MCF 10A (cell line): ENCODE measurements at regions not wholly inside any gene's neighbourhood (a gene's known extent, or its start where the extent isn't known, plus 50 kb on each side); places are given as distances from the start of the nearest gene placed in this dataset.
A peak's percentile ranks its signal among the peaks of the same experiment; 100 is the strongest.

ENCODE experiments used
- BruUV-seq: library from RNA; stranded (reverse); fragments of 400-500 nt; replicated peaks from 2 replicates; lab custom pipeline; 2021; lab: Mats Ljungman, UMichigan
- CTCF ChIA-PET: fragments of 300-600 bp; sonication (Branson Sonifier 250); formaldehyde crosslinking; extraction: SDS; loops from one replicate; lab custom pipeline; 2021; ENCODE audit warnings: antibody characterized with exemption, inconsistent platforms; lab: Yijun Ruan, JAX
- POLR2A ChIA-PET: fragments of 300-600, 350-650 bp; sonication (Branson Sonifier 250); formaldehyde crosslinking; extraction: SDS; loops from one replicate; lab custom pipeline; 2020; ENCODE audit warnings: antibody characterized with exemption, inconsistent platforms; lab: Yijun Ruan, JAX
- DNase-seq: peaks from one replicate; pipeline ENCODE4 v3.0.0-alpha.2; 2018; ENCODE audit not compliant: unreplicated experiment
- H3K27ac Mint-ChIP-seq: one replicate; pipeline ENCODE4 v1.8.0; 2022; ENCODE audit warnings: mild to moderate bottlenecking, low read depth, mixed read lengths; ENCODE audit not compliant: unreplicated experiment
- H3K27me3 Mint-ChIP-seq: one replicate; pipeline ENCODE4 v1.8.0; 2022; ENCODE audit warnings: mixed read lengths; ENCODE audit not compliant: insufficient read depth, unreplicated experiment
- H3K36me3 Mint-ChIP-seq: one replicate; pipeline ENCODE4 v1.8.0; 2022; ENCODE audit warnings: mild to moderate bottlenecking, moderate library complexity, mixed read lengths; ENCODE audit not compliant: insufficient read depth, unreplicated experiment
- H3K4me1 Mint-ChIP-seq: one replicate; pipeline ENCODE4 v1.8.0; 2022; ENCODE audit warnings: mixed read lengths; ENCODE audit not compliant: insufficient read depth, unreplicated experiment
- H3K4me3 Mint-ChIP-seq: one replicate; pipeline ENCODE4 v1.8.0; 2022; ENCODE audit warnings: mild to moderate bottlenecking, moderate library complexity, mixed read lengths; ENCODE audit not compliant: unreplicated experiment
- H3K9me3 Mint-ChIP-seq: one replicate; pipeline ENCODE4 v1.8.0; 2022; ENCODE audit warnings: mixed read lengths; ENCODE audit not compliant: unreplicated experiment
- intact Hi-C: fragments of 100-400 bp; cut with micrococcal nuclease; formaldehyde crosslinking; loops from 2 replicates; pipeline ENCODE4 v1.14.1; 2022
- TF ChIP-seq, protein P1 (sequence below): fragments of 200-600 bp; IDR thresholded peaks from one replicate; pipeline ENCODE4 v1.8.0; 2022; ENCODE audit warnings: antibody characterized with exemption, mild to moderate bottlenecking; ENCODE audit not compliant: unreplicated experiment

DNA sequence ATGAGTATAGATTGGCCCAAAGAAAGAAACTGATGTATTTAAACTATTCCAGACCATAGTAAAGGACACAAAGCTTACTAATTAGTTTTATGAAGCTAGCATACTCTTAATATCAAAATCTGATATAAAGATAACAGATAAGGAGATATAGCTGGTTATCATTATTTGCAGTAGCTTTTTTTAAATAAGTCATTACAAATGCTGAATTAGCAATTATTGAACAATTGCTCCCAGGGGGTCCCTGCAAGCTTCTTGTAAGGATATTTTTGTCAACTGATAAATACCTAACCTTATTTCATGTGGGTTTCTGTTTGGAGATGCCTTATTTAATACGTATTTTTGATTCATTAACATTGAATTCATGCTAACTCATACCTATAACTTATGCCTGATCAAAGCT lies 99.0 kb downstream of the RAB18 start:
- CTCF ChIA-PET, result no interaction called here
- BruUV-seq, result no TSS peak

DNA sequence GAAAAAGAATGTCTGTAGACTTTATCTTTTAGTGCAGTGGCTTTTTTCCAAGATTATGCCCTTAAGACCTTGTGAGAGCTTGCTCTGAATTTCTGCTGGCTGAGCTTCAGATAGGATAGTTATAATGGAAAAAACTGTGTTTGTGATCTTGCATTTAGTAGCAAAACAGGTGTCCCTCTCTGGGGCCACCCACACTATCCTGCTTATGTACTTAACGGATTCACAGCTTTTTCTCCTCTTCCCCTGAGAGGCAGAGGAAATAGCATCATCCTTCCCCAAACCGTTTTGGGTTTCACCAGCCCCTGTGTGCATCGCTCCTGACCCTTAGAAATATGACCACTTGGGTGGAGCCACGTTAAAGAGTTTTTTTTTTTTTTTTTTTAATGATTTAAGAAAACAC lies 101.2 kb downstream of the RAB18 start:
- intact Hi-C loops, result no loop called here
- H3K9me3 Mint-ChIP-seq, result peaks cover 7% of the 10 kb centered on the region
- no TSS peak for BruUV-seq
- no peaks in the 10 kb centered on the region for H3K36me3 Mint-ChIP-seq
- H3K4me3 Mint-ChIP-seq, result no peak overlapping the region
- no peak overlapping the region for H3K27ac Mint-ChIP-seq
- H3K27me3 Mint-ChIP-seq, result no peaks in the 10 kb centered on the region
- TF ChIP-seq, protein P1, sequence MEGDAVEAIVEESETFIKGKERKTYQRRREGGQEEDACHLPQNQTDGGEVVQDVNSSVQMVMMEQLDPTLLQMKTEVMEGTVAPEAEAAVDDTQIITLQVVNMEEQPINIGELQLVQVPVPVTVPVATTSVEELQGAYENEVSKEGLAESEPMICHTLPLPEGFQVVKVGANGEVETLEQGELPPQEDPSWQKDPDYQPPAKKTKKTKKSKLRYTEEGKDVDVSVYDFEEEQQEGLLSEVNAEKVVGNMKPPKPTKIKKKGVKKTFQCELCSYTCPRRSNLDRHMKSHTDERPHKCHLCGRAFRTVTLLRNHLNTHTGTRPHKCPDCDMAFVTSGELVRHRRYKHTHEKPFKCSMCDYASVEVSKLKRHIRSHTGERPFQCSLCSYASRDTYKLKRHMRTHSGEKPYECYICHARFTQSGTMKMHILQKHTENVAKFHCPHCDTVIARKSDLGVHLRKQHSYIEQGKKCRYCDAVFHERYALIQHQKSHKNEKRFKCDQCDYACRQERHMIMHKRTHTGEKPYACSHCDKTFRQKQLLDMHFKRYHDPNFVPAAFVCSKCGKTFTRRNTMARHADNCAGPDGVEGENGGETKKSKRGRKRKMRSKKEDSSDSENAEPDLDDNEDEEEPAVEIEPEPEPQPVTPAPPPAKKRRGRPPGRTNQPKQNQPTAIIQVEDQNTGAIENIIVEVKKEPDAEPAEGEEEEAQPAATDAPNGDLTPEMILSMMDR, result no peak
- ChIA-PET POLR2A (interaction anchor here (0.6 kb wide), 1 partner anchor 678 kb away, joined by 3 read pairs; no protein-coding TSS in a partner anchor), CTCF (no interaction called here)
- H3K4me1 Mint-ChIP-seq, result peaks cover 6% of the 10 kb centered on the region
- no peak for DNase-seq

More for the DNA sequence above, 99.0 kb downstream of the RAB18 start:
- TF ChIP-seq, protein P1, result no peak
- peaks cover 7% of the 10 kb centered on the region for H3K9me3 Mint-ChIP-seq
- H3K4me3 Mint-ChIP-seq, result no peak overlapping the region
- no peaks in the 10 kb centered on the region for H3K27me3 Mint-ChIP-seq
- intact Hi-C loops, result no loop called here
- no peaks in the 10 kb centered on the region for H3K36me3 Mint-ChIP-seq
- POLR2A ChIA-PET, result interaction anchor here (0.5 kb wide), 1 partner anchor 699 kb away, joined by 3 read pairs; no protein-coding TSS in a partner anchor
- H3K27ac Mint-ChIP-seq, result no peak overlapping the region
- DNase-seq, result no peak
- H3K4me1 Mint-ChIP-seq, result peaks cover 6% of the 10 kb centered on the region

DNA sequence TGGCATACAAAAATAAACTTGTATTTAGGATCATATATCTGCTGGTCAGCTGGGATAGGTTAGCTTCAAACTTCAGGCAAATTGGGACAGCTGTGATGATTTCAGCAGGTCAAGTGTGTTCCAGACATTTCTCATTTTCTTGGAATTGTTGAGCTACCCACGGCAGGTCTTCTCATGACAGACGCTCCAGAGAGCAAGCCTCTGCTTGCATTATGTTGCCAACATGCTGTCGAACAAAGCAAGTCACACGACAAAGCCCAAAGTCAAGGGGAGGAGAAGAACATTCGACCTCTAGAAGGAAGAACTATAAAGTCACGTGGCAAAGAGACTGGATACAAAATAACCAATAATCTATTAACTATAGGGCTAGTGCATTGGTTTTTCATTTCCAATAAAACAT lies 103.5 kb downstream of the RAB18 start:
- Mint-ChIP-seq H3K4me1 (peaks cover 6% of the 10 kb centered on the region), H3K27me3 (no peaks in the 10 kb centered on the region), H3K27ac (peak overlapping the region; percentile 7), H3K36me3 (no peaks in the 10 kb centered on the region), H3K4me3 (no peak overlapping the region), H3K9me3 (peaks cover 7% of the 10 kb centered on the region)
- ChIA-PET CTCF (interaction anchor here (0.6 kb wide), 1 partner anchor 228 kb away, joined by 3 read pairs; no protein-coding TSS in a partner anchor), POLR2A (interaction anchor here (0.8 to 1.2 kb wide), 3 partner anchors 21 to 25 kb away, joined by 3 to 4 read pairs (median 3); no protein-coding TSS in a partner anchor)
- no TSS peak for BruUV-seq
- DNase-seq, result no peak
- intact Hi-C loops, result no loop called here
- TF ChIP-seq, protein P1, result no peak

- peak; percentile 36 for DNase-seq
- Mint-ChIP-seq H3K4me1 (peaks cover 6% of the 10 kb centered on the region), H3K36me3 (no peaks in the 10 kb centered on the region), H3K27me3 (no peaks in the 10 kb centered on the region), H3K4me3 (no peak overlapping the region), H3K27ac (no peak overlapping the region), H3K9me3 (no peaks in the 10 kb centered on the region)
- intact Hi-C loops, result no loop called here
- POLR2A ChIA-PET, result no interaction called here
- no TSS peak for BruUV-seq
- CTCF ChIA-PET, result no interaction called here
- TF ChIP-seq, protein P1, result no peak
Measured at GRCh38 chr10:27611236-27611635, 107.1 kb downstream of the RAB18 start.
